Astrocyte (in vitro differentiated cells and primary cell): ENCODE measurements at regions not wholly inside any gene's neighbourhood (a gene's known extent, or its start where the extent isn't known, plus 50 kb on each side); places are given as distances from the start of the nearest gene placed in this dataset.

ENCODE experiments used
- DNase-seq: peaks from one replicate; pipeline ENCODE4 v3.0.0-alpha.2; 2010; ENCODE audit warnings: low read depth
- FAIRE-seq: peaks from 2 replicates; lab custom pipeline; 2011; peaks lifted over from hg19 to GRCh38; lab: Jason Lieb, UNC
- H2AFZ ChIP-seq: 2 replicates; pipeline ENCODE4 v1.6.0; 2012; ENCODE audit warnings: low read depth, low read length, inconsistent platforms
- H3K27ac ChIP-seq: 2 replicates; pipeline ENCODE4 v1.5.1; 2011; ENCODE audit warnings: low read depth, low read length, inconsistent platforms
- H3K27me3 ChIP-seq: 2 replicates; pipeline ENCODE4 v1.6.0; 2011; ENCODE audit warnings: low read length, inconsistent platforms; ENCODE audit not compliant: insufficient read depth
- H3K36me3 ChIP-seq: 2 replicates; pipeline ENCODE4 v1.5.1; 2011; ENCODE audit warnings: low read length, inconsistent platforms; ENCODE audit not compliant: insufficient read depth
- H3K4me1 ChIP-seq: 2 replicates; pipeline ENCODE4 v1.5.1; 2011; ENCODE audit warnings: low read length, inconsistent platforms; ENCODE audit not compliant: insufficient read depth
- H3K4me2 ChIP-seq: 2 replicates; pipeline ENCODE4 v1.6.0; 2012; ENCODE audit warnings: low read length, inconsistent platforms
- H3K4me3 ChIP-seq: 2 replicates; pipeline ENCODE4 v1.5.1; 2011; ENCODE audit warnings: low read depth, mild to moderate bottlenecking, low read length, inconsistent platforms; ENCODE audit not compliant: insufficient read depth
- H3K79me2 ChIP-seq: 2 replicates; pipeline ENCODE4 v1.6.0; 2012; ENCODE audit warnings: mild to moderate bottlenecking, low read length, inconsistent platforms; ENCODE audit not compliant: insufficient read depth
- H3K9ac ChIP-seq: 2 replicates; pipeline ENCODE4 v1.6.0; 2012; ENCODE audit warnings: mild to moderate bottlenecking, low read length, inconsistent platforms
- H3K9me3 ChIP-seq: 2 replicates; pipeline ENCODE4 v1.5.1; 2012; ENCODE audit warnings: low read depth, mild to moderate bottlenecking, low read length, inconsistent platforms; ENCODE audit not compliant: insufficient read depth
- H4K20me1 ChIP-seq: 2 replicates; pipeline ENCODE4 v1.6.0; 2012; ENCODE audit warnings: low read length, inconsistent platforms; ENCODE audit not compliant: insufficient read depth
- H3K27ac Mint-ChIP-seq: one replicate; pipeline ENCODE4 v1.8.0; 2021; ENCODE audit warnings: mild to moderate bottlenecking, mixed read lengths; ENCODE audit not compliant: unreplicated experiment
- H3K27me3 Mint-ChIP-seq: one replicate; pipeline ENCODE4 v1.8.0; 2021; ENCODE audit warnings: low read depth, mixed read lengths; ENCODE audit not compliant: unreplicated experiment
- H3K36me3 Mint-ChIP-seq: one replicate; pipeline ENCODE4 v1.8.0; 2021; ENCODE audit warnings: low read depth, mixed read lengths; ENCODE audit not compliant: unreplicated experiment
- H3K4me1 Mint-ChIP-seq: one replicate; pipeline ENCODE4 v1.8.0; 2021; ENCODE audit warnings: low read depth, mixed read lengths; ENCODE audit not compliant: unreplicated experiment
- H3K4me3 Mint-ChIP-seq: one replicate; pipeline ENCODE4 v1.8.0; 2021; ENCODE audit warnings: mild to moderate bottlenecking, moderate library complexity, mixed read lengths; ENCODE audit not compliant: unreplicated experiment
- H3K9me3 Mint-ChIP-seq: one replicate; pipeline ENCODE4 v1.8.0; 2021; ENCODE audit warnings: mild to moderate bottlenecking, mixed read lengths; ENCODE audit not compliant: unreplicated experiment
- CTCF ChIP-seq: IDR thresholded peaks from 2 replicates; pipeline ENCODE4 v1.5.1; 2011; ENCODE audit warnings: low read depth, mild to moderate bottlenecking, inconsistent platforms, low read length, moderate library complexity; ENCODE audit not compliant: insufficient read depth
- EZH2 ChIP-seq: IDR thresholded peaks from 2 replicates; pipeline ENCODE4 v1.6.1; 2012; ENCODE audit warnings: mild to moderate bottlenecking, low read length, inconsistent platforms; ENCODE audit not compliant: insufficient read depth

- Histone ChIP-seq H3K9me3 (no peaks in the 10 kb centered on the region), H2AFZ (no peak overlapping the region), H3K4me3 (no peak overlapping the region), H3K27ac (peak overlapping the region; percentile 81), H3K9ac (peak overlapping the region; percentile 47), H3K36me3 (no peaks in the 10 kb centered on the region), H3K4me2 (peak overlapping the region; percentile 53), H4K20me1 (no peaks in the 10 kb centered on the region), H3K4me1 (peaks cover 7% of the 10 kb centered on the region), H3K27me3 (no peaks in the 10 kb centered on the region), H3K79me2 (no peaks in the 10 kb centered on the region)
- DNase-seq (peak; percentile 79), FAIRE-seq (peak; percentile 60)
- peaks cover 6% of the 10 kb centered on the region for H3K4me1 Mint-ChIP-seq
- peak overlapping the region; percentile 63 for H3K27ac Mint-ChIP-seq
- no peaks in the 10 kb centered on the region for H3K36me3 Mint-ChIP-seq
- no peaks in the 10 kb centered on the region for H3K27me3 Mint-ChIP-seq
- TF ChIP-seq EZH2 (no peak), CTCF (no peak)
- H3K9me3 Mint-ChIP-seq: no peaks in the 10 kb centered on the region
- no peak overlapping the region for H3K4me3 Mint-ChIP-seq
Measured at GRCh38 chr14:42214981-42215491, 608.4 kb downstream of the LRFN5 start.

GRCh38 chr14:42200957-42201356, 594.3 kb downstream of the LRFN5 start:
- Histone ChIP-seq H3K27ac (no peak overlapping the region), H3K9me3 (no peaks in the 10 kb centered on the region), H4K20me1 (no peaks in the 10 kb centered on the region), H3K4me2 (no peak overlapping the region), H3K27me3 (no peaks in the 10 kb centered on the region), H3K4me3 (no peak overlapping the region), H3K9ac (no peak overlapping the region), H3K4me1 (no peaks in the 10 kb centered on the region), H2AFZ (no peak overlapping the region), H3K79me2 (no peaks in the 10 kb centered on the region), H3K36me3 (no peaks in the 10 kb centered on the region)
- TF ChIP-seq EZH2 (no peak), CTCF (no peak)
- no peaks in the 10 kb centered on the region for H3K36me3 Mint-ChIP-seq
- FAIRE-seq (no peak), DNase-seq (no peak)
- peaks cover 1% of the 10 kb centered on the region for H3K9me3 Mint-ChIP-seq
- H3K4me3 Mint-ChIP-seq: no peak overlapping the region
- no peak overlapping the region for H3K27ac Mint-ChIP-seq
- peaks cover 6% of the 10 kb centered on the region for H3K4me1 Mint-ChIP-seq
- no peaks in the 10 kb centered on the region for H3K27me3 Mint-ChIP-seq

- FAIRE-seq: no peak
- H3K9me3 ChIP-seq: no peaks in the 10 kb centered on the region
- no peak overlapping the region for H3K4me3 ChIP-seq
- no peak overlapping the region for H2AFZ ChIP-seq
- Mint-ChIP-seq H3K27me3 (no peaks in the 10 kb centered on the region), H3K4me3 (no peak overlapping the region), H3K4me1 (peaks cover 11% of the 10 kb centered on the region), H3K27ac (no peak overlapping the region), H3K36me3 (no peaks in the 10 kb centered on the region), H3K9me3 (no peaks in the 10 kb centered on the region)
- H3K9ac ChIP-seq: no peak overlapping the region
- no peak overlapping the region for H3K4me2 ChIP-seq
- H3K27me3 ChIP-seq: no peaks in the 10 kb centered on the region
- H3K36me3 ChIP-seq: no peaks in the 10 kb centered on the region
- DNase-seq: peak; percentile 13
- H4K20me1 ChIP-seq: no peaks in the 10 kb centered on the region
- peaks cover 6% of the 10 kb centered on the region for H3K4me1 ChIP-seq
- no peak for TF ChIP-seq CTCF
- H3K79me2 ChIP-seq: no peaks in the 10 kb centered on the region
- H3K27ac ChIP-seq: no peak overlapping the region
Measured at GRCh38 chr14:42198010-42198409, 591.3 kb downstream of the LRFN5 start.
